Fibroblast of lung (primary cell): ENCODE measurements at regions not wholly inside any gene's neighbourhood (a gene's known extent, or its start where the extent isn't known, plus 50 kb on each side); places are given as distances from the start of the nearest gene placed in this dataset.
A peak's percentile ranks its signal among the peaks of the same experiment; 100 is the strongest.

Source experiments
- DNase-seq, 2 donors: peaks; one replicate each; pipeline versions ENCODE4 v3.0.0 to v3.0.0-alpha.2; 2010; ENCODE audit warnings: low read depth in 2 of 2
- H2AFZ ChIP-seq: 2 replicates; pipeline ENCODE4 v1.5.1; 2012; ENCODE audit warnings: low read length, control low read depth, inconsistent platforms
- H3K27ac ChIP-seq: 2 replicates; pipeline ENCODE4 v1.5.1; 2011; ENCODE audit warnings: low read length, control low read depth; ENCODE audit not compliant: insufficient read depth
- H3K27me3 ChIP-seq: 2 replicates; pipeline ENCODE4 v1.5.1; 2011; ENCODE audit warnings: mild to moderate bottlenecking, low read length; ENCODE audit not compliant: control insufficient read depth, insufficient read depth
- H3K36me3 ChIP-seq: 2 replicates; pipeline ENCODE4 v1.5.1; 2011; ENCODE audit warnings: low read length; ENCODE audit not compliant: control insufficient read depth, insufficient read depth
- H3K4me1 ChIP-seq: 2 replicates; pipeline ENCODE4 v1.5.1; 2011; ENCODE audit warnings: low read length; ENCODE audit not compliant: control insufficient read depth, insufficient read depth; ENCODE audit errors: extremely low read depth
- H3K4me2 ChIP-seq: 2 replicates; pipeline ENCODE4 v1.5.1; 2011; ENCODE audit warnings: low read length, control low read depth; ENCODE audit not compliant: insufficient read depth; ENCODE audit errors: extremely low read depth
- H3K4me3 ChIP-seq, 4 experiments: fragments of 200-600 bp in 1 of 4; sonication (generic) in 1 of 4; replicated peaks in 1 of 4; 2 replicates each; pipeline ENCODE4 v1.5.1; 2011 to 2016; ENCODE audit warnings: low read length in 4 of 4, low read depth in 3 of 4, mild to moderate bottlenecking in 3 of 4, control low read depth in 2 of 4, inconsistent platforms in 1 of 4, mixed read lengths in 1 of 4; ENCODE audit not compliant: insufficient read depth in 1 of 4; ENCODE audit errors: control extremely low read depth in 1 of 4
- H3K79me2 ChIP-seq: 2 replicates; pipeline ENCODE4 v1.5.1; 2012; ENCODE audit warnings: mild to moderate bottlenecking, low read length, inconsistent platforms; ENCODE audit not compliant: control insufficient read depth, insufficient read depth
- H3K9ac ChIP-seq: 2 replicates; pipeline ENCODE4 v1.5.1; 2011; ENCODE audit warnings: mild to moderate bottlenecking, low read length, control low read depth; ENCODE audit not compliant: insufficient read depth
- H3K9me3 ChIP-seq: 2 replicates; pipeline ENCODE4 v1.5.1; 2012; ENCODE audit warnings: low read depth, low read length; ENCODE audit not compliant: control insufficient read depth, insufficient read depth
- H4K20me1 ChIP-seq: 2 replicates; pipeline ENCODE4 v1.5.1; 2011; ENCODE audit warnings: low read length; ENCODE audit not compliant: control insufficient read depth, insufficient read depth; ENCODE audit errors: extremely low read depth
- EZH2 ChIP-seq: IDR thresholded peaks from 2 replicates; pipeline ENCODE4 v1.5.1; 2012; ENCODE audit warnings: low read length, control low read depth, mild to moderate bottlenecking; ENCODE audit errors: missing control alignments
- TF ChIP-seq, protein P1 (sequence below), 2 donors: IDR thresholded peaks in 1 of 2; conservative IDR thresholded peaks in 1 of 2; 1 replicate in 1 of 2; 2 replicates in 1 of 2; pipeline ENCODE4 v1.5.1; 2011 to 2012; ENCODE audit warnings: low read length in 2 of 2, control low read depth in 1 of 2, inconsistent platforms in 1 of 2, low read depth in 1 of 2, mild to moderate bottlenecking in 1 of 2

DNA sequence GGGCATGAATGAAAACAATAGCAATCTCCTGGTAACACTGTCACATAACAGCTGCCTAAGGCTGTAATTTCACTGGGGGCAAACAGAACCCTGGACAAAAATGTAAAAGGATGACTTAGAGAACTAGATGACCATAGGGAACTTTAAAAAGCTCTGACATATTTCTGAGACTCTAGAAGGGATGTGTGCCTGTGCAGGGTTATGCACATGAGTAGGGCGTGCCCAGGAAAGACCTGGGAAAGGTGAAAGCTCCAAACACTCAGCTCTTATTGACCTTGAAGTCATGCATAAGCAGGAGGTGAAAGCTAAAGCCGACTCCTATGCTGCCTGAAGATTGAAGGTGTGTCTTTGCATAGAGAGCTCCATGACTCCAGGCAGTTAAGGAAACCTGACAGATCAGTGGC is 118.4 kb upstream of the BTBD3 start:
- Histone ChIP-seq H3K36me3 (no peaks in the 10 kb centered on the region), H3K27me3 (no peaks in the 10 kb centered on the region), H3K27ac (no peak overlapping the region), H3K4me1 (no peaks in the 10 kb centered on the region), H3K4me2 (no peak overlapping the region), H3K4me3 (no peak overlapping the region), H2AFZ (no peak overlapping the region), H3K9ac (no peak overlapping the region), H4K20me1 (no peaks in the 10 kb centered on the region), H3K9me3 (no peaks in the 10 kb centered on the region), H3K79me2 (no peaks in the 10 kb centered on the region)
- no peak for DNase-seq
- no peak for TF ChIP-seq EZH2
- TF ChIP-seq, protein P1, sequence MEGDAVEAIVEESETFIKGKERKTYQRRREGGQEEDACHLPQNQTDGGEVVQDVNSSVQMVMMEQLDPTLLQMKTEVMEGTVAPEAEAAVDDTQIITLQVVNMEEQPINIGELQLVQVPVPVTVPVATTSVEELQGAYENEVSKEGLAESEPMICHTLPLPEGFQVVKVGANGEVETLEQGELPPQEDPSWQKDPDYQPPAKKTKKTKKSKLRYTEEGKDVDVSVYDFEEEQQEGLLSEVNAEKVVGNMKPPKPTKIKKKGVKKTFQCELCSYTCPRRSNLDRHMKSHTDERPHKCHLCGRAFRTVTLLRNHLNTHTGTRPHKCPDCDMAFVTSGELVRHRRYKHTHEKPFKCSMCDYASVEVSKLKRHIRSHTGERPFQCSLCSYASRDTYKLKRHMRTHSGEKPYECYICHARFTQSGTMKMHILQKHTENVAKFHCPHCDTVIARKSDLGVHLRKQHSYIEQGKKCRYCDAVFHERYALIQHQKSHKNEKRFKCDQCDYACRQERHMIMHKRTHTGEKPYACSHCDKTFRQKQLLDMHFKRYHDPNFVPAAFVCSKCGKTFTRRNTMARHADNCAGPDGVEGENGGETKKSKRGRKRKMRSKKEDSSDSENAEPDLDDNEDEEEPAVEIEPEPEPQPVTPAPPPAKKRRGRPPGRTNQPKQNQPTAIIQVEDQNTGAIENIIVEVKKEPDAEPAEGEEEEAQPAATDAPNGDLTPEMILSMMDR (conservative IDR thresholded peaks at IDR 0.05 in 1 of 2, IDR thresholded peaks at IDR 0.05 in 1 of 2; ENCODE audit: low read depth in 1 of 2, low read length in 2 of 2) = no peak

GRCh38 chr20:11807054-11808048 is 110.3 kb upstream of the BTBD3 start:
- no peaks in the 10 kb centered on the region for H3K79me2 ChIP-seq
- no peaks in the 10 kb centered on the region for H4K20me1 ChIP-seq
- H3K27ac ChIP-seq = peak overlapping the region; percentile 67
- peak; percentile 86 to 94 for DNase-seq
- TF ChIP-seq, protein P1 (conservative IDR thresholded peaks at IDR 0.05 in 1 of 2, IDR thresholded peaks at IDR 0.05 in 1 of 2; ENCODE audit: low read depth in 1 of 2, low read length in 2 of 2) = no peak
- TF ChIP-seq EZH2 = no peak
- H3K4me1 ChIP-seq = peaks cover 22% of the 10 kb centered on the region
- no peaks in the 10 kb centered on the region for H3K9me3 ChIP-seq
- no peak overlapping the region for H2AFZ ChIP-seq
- H3K36me3 ChIP-seq = no peaks in the 10 kb centered on the region
- H3K27me3 ChIP-seq = no peaks in the 10 kb centered on the region
- H3K9ac ChIP-seq = no peak overlapping the region
- H3K4me2 ChIP-seq = peak overlapping the region; percentile 27
- no peak overlapping the region for H3K4me3 ChIP-seq

DNA sequence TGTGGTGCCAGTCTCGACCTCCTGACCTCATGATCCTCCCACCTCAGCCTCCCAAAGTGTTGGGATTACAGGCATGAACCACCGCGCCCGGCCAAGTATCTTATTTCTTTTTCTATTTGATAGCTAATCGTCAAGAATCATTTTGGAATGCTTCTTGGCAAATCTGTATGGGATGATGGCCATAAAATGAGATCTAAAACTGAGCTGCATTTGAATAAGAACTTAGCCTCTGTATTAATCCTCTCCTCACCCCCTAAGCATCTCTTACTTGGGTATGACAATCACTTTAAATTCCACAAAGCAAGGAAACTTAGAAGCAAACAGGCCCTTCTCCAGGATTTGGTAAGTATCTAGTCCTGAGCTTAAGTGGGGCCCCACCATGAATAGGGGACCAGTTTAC is 108.9 kb upstream of the BTBD3 start:
- H3K27me3 ChIP-seq = no peaks in the 10 kb centered on the region
- H3K4me1 ChIP-seq = peaks cover 27% of the 10 kb centered on the region
- no peak overlapping the region for H3K9ac ChIP-seq
- H2AFZ ChIP-seq = no peak overlapping the region
- no peak for DNase-seq
- H3K4me2 ChIP-seq = no peak overlapping the region
- no peaks in the 10 kb centered on the region for H3K9me3 ChIP-seq
- H3K4me3 ChIP-seq = no peak overlapping the region
- H4K20me1 ChIP-seq = no peaks in the 10 kb centered on the region
- H3K27ac ChIP-seq = no peak overlapping the region
- H3K79me2 ChIP-seq = no peaks in the 10 kb centered on the region
- no peak for TF ChIP-seq EZH2
- TF ChIP-seq, protein P1 (conservative IDR thresholded peaks at IDR 0.05 in 1 of 2, IDR thresholded peaks at IDR 0.05 in 1 of 2; ENCODE audit: low read depth in 1 of 2, low read length in 2 of 2) = no peak
- H3K36me3 ChIP-seq = no peaks in the 10 kb centered on the region
